ENCODE measurements at regions not wholly inside any gene's neighbourhood (a gene's known extent, or its start where the extent isn't known, plus 50 kb on each side); places are given as distances from the start of the nearest gene placed in this dataset.

DNA sequence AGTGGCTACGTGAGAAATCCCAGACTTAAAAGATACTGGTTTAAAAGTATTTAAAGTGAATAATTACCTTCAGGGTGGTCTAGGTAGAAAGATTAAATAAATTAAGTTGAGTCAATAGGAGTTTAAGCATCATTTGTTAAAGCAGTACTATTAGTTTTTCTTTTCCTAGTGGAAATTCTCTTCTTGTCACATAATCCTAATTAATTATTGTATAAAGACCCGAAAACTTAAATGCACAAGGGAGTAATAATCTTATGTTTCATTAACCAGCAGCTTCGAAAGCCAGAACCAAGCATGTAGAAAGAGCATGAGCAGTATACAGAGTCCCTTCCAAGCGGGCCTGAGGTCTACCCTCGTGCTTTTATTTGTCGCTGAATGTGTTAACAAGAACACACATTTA lies 90.2 kb upstream of the SKOR2 start:
- in situ Hi-C loops (cut with MboI; ENCODE audit: low sequenced_read_pairs): no loop called here
- no TSS peak for BruUV-seq (replicated peaks)
- Histone ChIP-seq H4K20me1 (ENCODE audit: insufficient read depth, low read length) (no peaks in the 10 kb centered on the region), H3K79me1 (ENCODE audit: low read depth in 1 of 2, low read length in 2 of 2) (no peaks in the 10 kb centered on the region), H2BK15ac (ENCODE audit: low read depth, low read length) (no peak overlapping the region), H3K27ac (ENCODE audit: insufficient read depth, low read length) (no peak overlapping the region), H2AFZ (replicated peaks; ENCODE audit: low read length, poor library complexity) (no peak overlapping the region), H3K23ac (ENCODE audit: low read depth, low read length) (no peak overlapping the region), H3K18ac (ENCODE audit: low read depth, low read length) (no peak overlapping the region), H3K4me1 (ENCODE audit: control insufficient read depth, insufficient read depth, low read length) (no peaks in the 10 kb centered on the region), H2BK5ac (ENCODE audit: low read depth, low read length, poor library complexity, severe bottlenecking) (no peak overlapping the region), H3K4me3 (ENCODE audit: insufficient read depth, low read depth, low read length) (no peak overlapping the region), H2BK120ac (ENCODE audit: low read depth, low read length) (no peak overlapping the region), H3K27me3 (ENCODE audit: control insufficient read depth, insufficient read depth, low read length) (no peaks in the 10 kb centered on the region), H2AK9ac (replicated peaks; ENCODE audit: low read depth, low read length, poor library complexity) (no peak overlapping the region), H3K9me3 (ENCODE audit: control insufficient read depth, insufficient read depth, low read length) (peaks cover 2% of the 10 kb centered on the region; the same call in 1 of the 2 replicates), H3K36me3 (ENCODE audit: control insufficient read depth, insufficient read depth, low read length) (no peaks in the 10 kb centered on the region), H3K56ac (ENCODE audit: extremely low read depth, insufficient read depth, low read length) (no peak overlapping the region), H4K91ac (ENCODE audit: insufficient read depth, low read depth, low read length) (no peak overlapping the region), H3K14ac (replicated peaks; ENCODE audit: low read depth, low read length) (no peak overlapping the region), H3K9me1 (ENCODE audit: insufficient read depth, low read length) (no peaks in the 10 kb centered on the region), H3K4me2 (ENCODE audit: low read depth, low read length) (no peak overlapping the region), H2AK5ac (ENCODE audit: low read depth, low read length) (no peak overlapping the region), H4K8ac (ENCODE audit: low read depth in 2 of 2, low read length in 2 of 2) (no peak overlapping the region), H3K4ac (ENCODE audit: low read depth, low read length) (no peak overlapping the region), H2BK20ac (ENCODE audit: low read depth, low read length) (no peak overlapping the region), H4K5ac (ENCODE audit: low read depth, low read length) (no peak overlapping the region), H3K9ac (ENCODE audit: low read depth, low read length) (no peak overlapping the region)
- ChIA-PET CTCF (no interaction called here), POLR2A (ENCODE audit: unreplicated experiment) (no interaction called here)
- ATAC-seq (ENCODE audit: low read depth): no peak
- TF ChIP-seq MXI1 (IDR thresholded peaks at IDR 0.05; ENCODE audit: borderline replicate concordance, low read depth, low read length): no peak
- TF ChIP-seq SMC3 (IDR thresholded peaks at IDR 0.05; ENCODE audit: low read depth, low read length): no peak
- TF ChIP-seq CHD1 (IDR thresholded peaks at IDR 0.05; ENCODE audit: low read depth, low read length): no peak
- TF ChIP-seq MAZ (IDR thresholded peaks at IDR 0.05; ENCODE audit: borderline replicate concordance, low read depth, low read length): no peak
- TF ChIP-seq BHLHE40 (IDR thresholded peaks at IDR 0.05; ENCODE audit: low read depth, low read length): no peak
- TF ChIP-seq MAFK (IDR thresholded peaks at IDR 0.05; ENCODE audit: low read depth, low read length): no peak
- no peak for TF ChIP-seq NFE2L2 (IDR thresholded peaks at IDR 0.05; ENCODE audit: low read depth, low read length)
- no peak for TF ChIP-seq POLR2A (IDR thresholded peaks at IDR 0.05; ENCODE audit: low read depth, low read length)
- no peak for TF ChIP-seq RAD21 (IDR thresholded peaks at IDR 0.05; ENCODE audit: low read length)
- no peak for TF ChIP-seq CEBPB (IDR thresholded peaks at IDR 0.05; ENCODE audit: low read depth, low read length)
- no CpG with 5 or more reads among the region's 6 CpGs for WGBS, 2 experiments (ENCODE audit: extremely low coverage in 2 of 2, insufficient read length in 1 of 2)
- no peak for DNase-seq
- intact Hi-C loops (cut with micrococcal nuclease): no loop called here
- dilution Hi-C loops (cut with HindIII; ENCODE audit: low sequenced_read_pairs, unreplicated experiment): no loop called here
